ENCODE measurements at regions not wholly inside any gene's neighbourhood (a gene's known extent, or its start where the extent isn't known, plus 50 kb on each side); places are given as distances from the start of the nearest gene placed in this dataset.

DNA sequence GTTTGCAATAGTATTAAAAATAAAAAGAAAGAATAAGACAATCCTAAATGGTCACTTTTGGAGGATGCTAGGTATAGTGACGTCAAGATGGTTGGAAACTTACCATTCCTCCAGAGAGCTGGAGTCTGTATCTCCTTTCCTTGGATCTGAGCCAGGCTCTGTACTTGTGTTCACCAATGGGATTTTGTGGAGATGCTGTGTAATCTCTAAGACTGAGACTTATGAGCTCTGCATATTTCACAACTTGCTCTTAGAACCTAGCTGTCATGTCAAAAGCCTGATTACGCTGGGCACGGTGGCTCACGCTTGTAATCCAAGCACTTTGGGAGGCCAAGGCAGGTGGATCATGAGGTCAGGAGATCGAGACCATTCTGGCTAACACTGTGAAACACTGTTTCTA lies 126.8 kb upstream of the CLSTN2 start (continued):
- no peak for TF ChIP-seq AR (CRISPR knock-in tag; IDR thresholded peaks at IDR 0.05)
- TF ChIP-seq, protein P1, sequence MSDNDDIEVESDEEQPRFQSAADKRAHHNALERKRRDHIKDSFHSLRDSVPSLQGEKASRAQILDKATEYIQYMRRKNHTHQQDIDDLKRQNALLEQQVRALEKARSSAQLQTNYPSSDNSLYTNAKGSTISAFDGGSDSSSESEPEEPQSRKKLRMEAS (CRISPR knock-in tag; IDR thresholded peaks at IDR 0.05), result no peak
- TF ChIP-seq AFF4 (CRISPR knock-in tag; IDR thresholded peaks at IDR 0.05; ENCODE audit: borderline replicate concordance), result no peak
- no peak for TF ChIP-seq NFYB (CRISPR knock-in tag; conservative IDR thresholded peaks at IDR 0.05; ENCODE audit: low read depth)
- TF ChIP-seq CDX4 (CRISPR knock-in tag; IDR thresholded peaks at IDR 0.05; ENCODE audit: borderline replicate concordance), result no peak

GRCh38 chr3:139803294-139803693 lies 125.5 kb upstream of the NMNAT3 start:
- Mint-ChIP-seq H3K4me1 (no peaks in the 10 kb centered on the region), H3K27ac (no peak overlapping the region), H3K9me3 (peaks cover 11% of the 10 kb centered on the region; the same call in 1 of the 2 replicates), H3K27me3 (ENCODE audit: low read depth) (no peaks in the 10 kb centered on the region), H3K36me3 (no peaks in the 10 kb centered on the region), H3K4me3 (no peak overlapping the region)
- DNase-seq (ENCODE audit: low spot score) (no peak), ATAC-seq (no peak)
- POLR2A ChIA-PET, result no interaction called here
- CTCF ChIA-PET, result no interaction called here
- no peak for TF ChIP-seq ARID4B (CRISPR knock-in tag; IDR thresholded peaks at IDR 0.05; ENCODE audit: borderline replicate concordance)
- TF ChIP-seq, protein P2, sequence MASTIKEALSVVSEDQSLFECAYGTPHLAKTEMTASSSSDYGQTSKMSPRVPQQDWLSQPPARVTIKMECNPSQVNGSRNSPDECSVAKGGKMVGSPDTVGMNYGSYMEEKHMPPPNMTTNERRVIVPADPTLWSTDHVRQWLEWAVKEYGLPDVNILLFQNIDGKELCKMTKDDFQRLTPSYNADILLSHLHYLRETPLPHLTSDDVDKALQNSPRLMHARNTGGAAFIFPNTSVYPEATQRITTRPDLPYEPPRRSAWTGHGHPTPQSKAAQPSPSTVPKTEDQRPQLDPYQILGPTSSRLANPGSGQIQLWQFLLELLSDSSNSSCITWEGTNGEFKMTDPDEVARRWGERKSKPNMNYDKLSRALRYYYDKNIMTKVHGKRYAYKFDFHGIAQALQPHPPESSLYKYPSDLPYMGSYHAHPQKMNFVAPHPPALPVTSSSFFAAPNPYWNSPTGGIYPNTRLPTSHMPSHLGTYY (CRISPR knock-in tag; IDR thresholded peaks at IDR 0.05), result no peak
- TF ChIP-seq ZBTB21 (CRISPR knock-in tag; IDR thresholded peaks at IDR 0.05; ENCODE audit: borderline replicate concordance), result no peak
- no peak for TF ChIP-seq PRRX2 (CRISPR knock-in tag; IDR thresholded peaks at IDR 0.05)
- TF ChIP-seq, protein P3, sequence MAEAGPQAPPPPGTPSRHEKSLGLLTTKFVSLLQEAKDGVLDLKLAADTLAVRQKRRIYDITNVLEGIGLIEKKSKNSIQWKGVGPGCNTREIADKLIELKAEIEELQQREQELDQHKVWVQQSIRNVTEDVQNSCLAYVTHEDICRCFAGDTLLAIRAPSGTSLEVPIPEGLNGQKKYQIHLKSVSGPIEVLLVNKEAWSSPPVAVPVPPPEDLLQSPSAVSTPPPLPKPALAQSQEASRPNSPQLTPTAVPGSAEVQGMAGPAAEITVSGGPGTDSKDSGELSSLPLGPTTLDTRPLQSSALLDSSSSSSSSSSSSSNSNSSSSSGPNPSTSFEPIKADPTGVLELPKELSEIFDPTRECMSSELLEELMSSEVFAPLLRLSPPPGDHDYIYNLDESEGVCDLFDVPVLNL (CRISPR knock-in tag; IDR thresholded peaks at IDR 0.05; ENCODE audit: borderline replicate concordance, low read depth), result no peak
- TF ChIP-seq NFYB (CRISPR knock-in tag; conservative IDR thresholded peaks at IDR 0.05; ENCODE audit: low read depth), result no peak
- no peak for TF ChIP-seq CREB1 (CRISPR knock-in tag; IDR thresholded peaks at IDR 0.05)
- TF ChIP-seq AFF4 (CRISPR knock-in tag; IDR thresholded peaks at IDR 0.05; ENCODE audit: borderline replicate concordance), result no peak
- TF ChIP-seq AR (CRISPR knock-in tag; IDR thresholded peaks at IDR 0.05), result no peak
- TF ChIP-seq SMAD3 (CRISPR knock-in tag; IDR thresholded peaks at IDR 0.05; ENCODE audit: borderline replicate concordance), result no peak

Measured in WTC11 (cell line).